SIG-M5 treated with dmso at 0.1 percent for 504 hours (cell line): ENCODE measurements at regions not wholly inside any gene's neighbourhood (a gene's known extent, or its start where the extent isn't known, plus 50 kb on each side); places are given as distances from the start of the nearest gene placed in this dataset.

Experiments
- DNase-seq: peaks from one replicate; lab custom pipeline; 2025; ENCODE audit not compliant: unreplicated experiment; lab: John Stamatoyannopoulos, UW

GRCh38 chr2:152883951-152884487, 165.6 kb downstream of the ARL6IP6 start:
- DNase-seq, result no peak

GRCh38 chr2:152881527-152881926, 163.1 kb downstream of the ARL6IP6 start:
- DNase-seq, result no peak

GRCh38 chr2:152879275-152879674, 160.9 kb downstream of the ARL6IP6 start:
- DNase-seq, result no peak

DNA sequence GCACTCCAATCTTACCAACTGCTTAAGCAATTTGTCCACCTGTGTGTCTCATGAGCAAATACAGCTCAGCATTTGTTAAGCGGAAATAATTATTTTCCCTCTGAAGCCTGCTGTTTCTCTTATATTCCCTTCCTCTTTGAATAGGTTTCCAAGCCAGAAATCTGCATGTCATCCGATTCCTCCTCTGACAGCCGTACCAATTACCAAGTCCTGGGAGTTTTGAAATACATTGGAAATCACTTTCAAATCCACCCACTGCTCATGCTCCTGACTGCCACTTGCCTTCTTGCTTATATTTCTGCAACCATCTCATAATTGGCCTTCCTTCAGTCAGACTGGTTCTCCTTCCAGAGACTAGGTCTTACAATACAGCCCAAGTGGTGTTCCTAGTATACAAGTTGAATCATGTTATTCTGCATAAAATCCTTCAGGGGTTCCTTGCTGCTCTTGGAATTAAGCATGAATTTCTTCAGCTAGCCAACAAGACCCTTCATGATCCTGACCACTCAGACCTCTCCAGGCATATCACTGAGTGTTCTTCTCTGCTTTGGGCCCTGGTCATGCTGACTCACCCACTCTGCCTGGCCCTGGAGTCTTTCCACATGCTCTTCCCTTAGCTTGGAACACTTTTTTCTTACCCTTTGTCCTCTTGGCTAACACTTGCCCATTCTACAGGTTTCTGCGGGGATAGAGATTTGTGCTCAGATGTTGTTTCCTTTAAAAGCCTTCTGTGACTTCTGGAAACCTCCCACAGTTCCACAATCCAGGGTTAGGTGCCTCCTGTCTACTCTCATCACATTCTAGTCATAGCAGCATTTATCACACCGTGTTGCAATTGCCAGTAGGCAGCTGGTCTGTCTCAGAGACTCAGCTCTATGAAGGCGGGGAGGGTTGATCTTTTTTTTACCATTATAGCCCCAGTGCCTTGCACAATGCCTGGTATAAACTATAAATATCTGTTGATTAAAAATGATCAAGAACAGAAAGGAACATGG, 157.6 kb downstream of the ARL6IP6 start:
- DNase-seq, result no peak

GRCh38 chr2:152874955-152875354, 156.5 kb downstream of the ARL6IP6 start:
- no peak for DNase-seq

DNA sequence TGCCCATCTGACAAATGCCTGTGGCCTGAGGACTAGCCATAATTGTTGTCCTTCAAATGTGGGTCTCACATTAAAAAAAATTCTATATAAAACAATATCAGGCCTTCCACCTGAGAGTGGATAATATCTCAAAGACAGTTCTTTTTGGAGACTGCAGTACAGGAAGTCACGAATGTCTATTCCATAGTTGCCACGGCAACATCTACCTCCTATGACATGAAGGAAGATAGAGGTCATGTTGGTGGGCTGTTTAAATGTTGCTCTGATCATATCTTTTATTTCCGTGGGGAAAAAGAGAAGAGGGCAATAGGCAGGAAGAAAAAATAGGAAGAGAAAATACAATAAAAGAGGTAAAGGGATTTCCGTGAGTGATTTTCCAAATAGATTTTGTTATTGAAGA, 151.8 kb downstream of the ARL6IP6 start:
- DNase-seq, result no peak

DNA sequence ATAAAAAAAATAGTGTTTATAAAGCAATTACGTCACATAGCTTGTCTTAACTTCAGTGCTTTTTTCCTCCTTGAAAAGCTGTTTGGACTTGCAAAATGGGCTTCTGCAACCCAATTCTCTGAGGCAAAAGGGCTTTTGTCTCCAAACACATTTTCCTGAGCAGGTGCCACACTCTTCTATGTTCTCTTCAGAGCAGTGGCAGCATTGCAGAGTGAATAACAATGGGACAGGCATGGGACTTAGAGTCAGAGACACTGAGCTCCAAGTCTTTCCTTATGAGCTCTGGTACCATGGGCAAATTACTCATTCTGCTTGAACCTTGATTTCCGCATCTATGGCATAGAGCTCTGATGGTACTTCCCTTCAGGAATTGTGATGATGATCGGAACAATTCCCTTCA, 149.0 kb downstream of the ARL6IP6 start:
- DNase-seq, result no peak

GRCh38 chr2:152864601-152865149, 146.3 kb downstream of the ARL6IP6 start:
- DNase-seq, result no peak

- no peak for DNase-seq
These were observed 145.4 kb downstream of the ARL6IP6 start for GRCh38 chr2:152863826-152864225.

DNA sequence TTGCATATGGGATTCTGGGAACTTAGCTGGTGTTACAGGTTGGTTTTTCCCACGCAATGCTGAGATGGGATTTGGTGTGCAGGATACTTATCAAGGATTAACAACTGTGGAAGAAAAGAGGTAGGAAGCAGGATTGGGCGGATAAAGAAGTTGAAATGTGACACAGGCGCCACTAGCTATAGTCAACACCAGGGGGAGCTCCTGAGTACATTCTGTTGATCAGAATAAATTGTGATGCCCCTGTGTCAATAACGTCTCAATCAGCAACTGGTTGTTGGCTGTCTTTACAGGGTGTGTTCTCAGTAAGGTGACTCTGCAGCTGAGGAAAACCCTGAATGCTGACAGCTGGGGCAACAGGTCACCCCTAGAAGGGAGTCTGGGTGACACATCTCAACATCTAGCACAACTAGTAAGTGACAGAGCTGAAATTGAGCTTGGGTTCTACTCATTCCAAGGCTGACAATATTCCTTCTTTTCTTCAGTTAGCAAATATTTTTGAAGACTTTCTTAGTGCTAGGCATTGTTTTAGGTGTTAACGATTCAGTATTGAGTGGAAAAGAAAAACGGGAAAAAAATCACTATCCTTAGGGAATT, 143.0 kb downstream of the ARL6IP6 start:
- DNase-seq, result peak; percentile 26

DNA sequence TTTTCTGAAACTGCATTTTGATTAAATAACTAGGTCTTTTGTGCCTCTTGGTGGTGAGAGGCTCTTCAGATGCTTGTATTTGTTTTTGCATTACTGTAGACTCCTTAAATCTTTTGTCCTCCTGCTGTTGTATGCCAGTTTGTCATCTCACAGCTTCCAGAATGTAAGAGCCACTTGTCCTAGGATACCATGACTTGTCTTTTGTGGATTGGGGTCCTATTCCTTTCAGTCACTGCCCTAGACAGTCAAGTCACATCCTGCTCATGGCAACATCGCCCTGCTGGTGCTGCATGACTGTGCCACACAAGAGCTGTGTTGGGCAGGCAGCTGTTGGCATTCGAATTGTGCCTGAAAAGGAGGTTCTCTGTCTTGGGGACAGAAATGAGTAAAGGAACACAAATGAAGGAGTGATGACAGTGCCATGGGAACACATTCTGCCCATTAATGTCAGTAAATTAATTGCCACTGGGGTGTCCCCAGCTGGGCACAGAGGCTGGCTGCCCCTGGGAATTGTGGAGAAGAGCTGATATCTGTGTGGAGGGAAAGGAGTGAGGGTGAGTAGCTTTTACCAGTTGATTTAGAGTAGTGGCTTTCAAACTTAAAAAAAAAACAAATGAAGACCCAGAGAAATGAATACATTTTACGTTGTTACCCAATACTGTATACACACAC, 140.3 kb downstream of the ARL6IP6 start:
- no peak for DNase-seq

DNA sequence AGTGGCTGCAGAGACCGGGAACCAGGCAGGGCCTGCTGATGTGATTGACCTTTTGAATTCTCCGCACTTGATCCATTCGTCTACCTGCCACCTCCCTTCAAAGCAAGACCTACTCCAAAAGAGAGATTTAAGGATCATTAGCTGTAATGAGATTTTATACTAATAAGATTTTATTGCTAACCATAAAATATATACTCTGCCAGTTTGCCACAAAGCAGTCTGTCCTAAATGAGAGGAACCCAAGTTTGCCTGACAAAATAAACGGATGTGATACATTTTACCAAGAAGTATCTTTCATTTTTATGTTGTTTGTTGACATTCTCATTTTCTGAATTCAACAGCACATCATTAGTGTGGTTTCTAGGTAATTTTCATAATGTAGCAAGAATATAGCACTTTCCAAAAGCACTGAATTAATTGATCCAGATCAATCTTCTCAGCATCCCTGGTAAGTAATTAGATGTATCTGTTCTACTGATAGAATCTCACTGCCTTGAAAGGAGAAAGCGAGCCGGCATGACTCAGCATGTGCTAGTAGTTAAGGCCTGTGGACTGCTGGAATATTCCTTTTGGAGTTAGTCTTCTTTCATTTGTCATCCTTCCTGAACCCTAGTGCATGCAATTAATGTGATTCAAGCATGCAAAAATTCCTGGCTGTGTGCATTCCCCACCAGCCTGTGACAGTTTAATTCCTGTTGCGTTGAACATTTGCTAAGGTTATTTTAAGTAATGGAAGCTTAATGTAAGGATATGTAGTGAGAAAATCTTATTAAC, 128.5 kb downstream of the ARL6IP6 start:
- no peak for DNase-seq

DNA sequence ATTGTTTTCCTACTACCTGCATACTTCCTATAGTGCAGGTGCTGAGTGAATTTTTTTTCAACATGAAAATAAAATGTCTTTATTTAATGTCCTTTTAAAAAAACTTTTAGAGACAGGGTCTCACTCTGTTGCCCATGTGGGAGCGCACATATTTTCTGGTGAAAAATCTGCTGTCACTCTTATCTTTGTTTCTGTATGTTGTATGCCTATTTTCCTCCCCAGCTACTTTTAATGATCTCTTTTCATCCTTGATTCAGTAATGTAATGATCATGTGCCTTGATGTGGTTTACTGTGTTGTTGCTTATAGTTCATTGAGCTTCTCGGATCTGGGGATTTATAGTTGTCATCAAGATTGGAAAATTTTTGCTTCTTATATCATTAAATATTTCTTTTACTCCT, 117.3 kb downstream of the ARL6IP6 start:
- DNase-seq, result no peak

GRCh38 chr2:152827944-152828343, 109.5 kb downstream of the ARL6IP6 start:
- DNase-seq, result no peak

GRCh38 chr2:152826581-152827279, 108.3 kb downstream of the ARL6IP6 start:
- no peak for DNase-seq

DNA sequence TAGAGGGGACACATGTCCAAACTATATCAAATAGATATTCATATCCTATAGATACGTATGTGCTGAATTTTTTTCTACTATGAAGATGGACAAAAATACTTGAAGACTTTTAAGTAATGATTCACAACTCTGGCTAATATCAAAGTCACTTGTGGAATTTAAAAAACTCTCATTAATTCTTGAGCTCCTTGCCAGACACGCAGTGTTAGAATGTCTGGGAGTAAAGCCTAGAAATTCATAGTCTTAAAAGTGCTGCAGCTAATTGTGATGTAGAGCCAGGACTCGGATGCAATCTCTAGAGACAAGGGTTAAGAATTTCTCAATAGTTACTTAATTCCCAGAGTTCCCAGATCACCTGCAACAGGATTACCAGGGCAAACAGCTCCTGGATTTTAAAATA, 107.4 kb downstream of the ARL6IP6 start:
- no peak for DNase-seq

- no peak for DNase-seq
These were observed 105.5 kb downstream of the ARL6IP6 start for GRCh38 chr2:152823905-152824304.

- no peak for DNase-seq
These were observed 104.3 kb downstream of the ARL6IP6 start for GRCh38 chr2:152822676-152823075.

GRCh38 chr2:152820048-152820447, 101.6 kb downstream of the ARL6IP6 start:
- DNase-seq, result no peak
